Lower leg skin (tissue), 4 donors: ENCODE measurements at regions not wholly inside any gene's neighbourhood (a gene's known extent, or its start where the extent isn't known, plus 50 kb on each side); places are given as distances from the start of the nearest gene placed in this dataset.

Experiments used
- DNase-seq, 2 donors: peaks; one replicate each; pipeline ENCODE4 v3.0.0-alpha.2; 2019; ENCODE audit warnings: low spot score in 2 of 2
- H3K4me3 ChIP-seq: fragments of 200-600 bp; sonication (generic); 2 replicates; pipeline ENCODE4 v1.5.1; 2017; ENCODE audit warnings: mild to moderate bottlenecking, low read depth; ENCODE audit not compliant: poor library complexity, severe bottlenecking
- POLR2A ChIP-seq, 2 donors: fragments of 450-650 bp; IDR thresholded peaks; one replicate each; pipeline ENCODE4 v1.6.1; 2016 to 2017; ENCODE audit warnings: antibody characterized with exemption in 2 of 2, mild to moderate bottlenecking in 1 of 2, moderate library complexity in 1 of 2
- WGBS, 2 donors: methylation state at CpG; one replicate each; pipeline ENCODE4 v1.1.5; 2018; 5-methylcytosine and 5-hydroxymethylcytosine counted together
- intact Hi-C: fragments of 100-400 bp; cut with DNase I; formaldehyde crosslinking; loops from one replicate; pipeline ENCODE4 v1.15.0; 2023; ENCODE audit warnings: low total_unique reads
- TF ChIP-seq, protein P1 (sequence below), 3 donors: fragments of 450-650 bp; IDR thresholded peaks; one replicate each; pipeline ENCODE4 v1.5.1; 2016; ENCODE audit warnings: antibody characterized with exemption in 3 of 3, mild to moderate bottlenecking in 3 of 3, moderate library complexity in 2 of 3

DNA sequence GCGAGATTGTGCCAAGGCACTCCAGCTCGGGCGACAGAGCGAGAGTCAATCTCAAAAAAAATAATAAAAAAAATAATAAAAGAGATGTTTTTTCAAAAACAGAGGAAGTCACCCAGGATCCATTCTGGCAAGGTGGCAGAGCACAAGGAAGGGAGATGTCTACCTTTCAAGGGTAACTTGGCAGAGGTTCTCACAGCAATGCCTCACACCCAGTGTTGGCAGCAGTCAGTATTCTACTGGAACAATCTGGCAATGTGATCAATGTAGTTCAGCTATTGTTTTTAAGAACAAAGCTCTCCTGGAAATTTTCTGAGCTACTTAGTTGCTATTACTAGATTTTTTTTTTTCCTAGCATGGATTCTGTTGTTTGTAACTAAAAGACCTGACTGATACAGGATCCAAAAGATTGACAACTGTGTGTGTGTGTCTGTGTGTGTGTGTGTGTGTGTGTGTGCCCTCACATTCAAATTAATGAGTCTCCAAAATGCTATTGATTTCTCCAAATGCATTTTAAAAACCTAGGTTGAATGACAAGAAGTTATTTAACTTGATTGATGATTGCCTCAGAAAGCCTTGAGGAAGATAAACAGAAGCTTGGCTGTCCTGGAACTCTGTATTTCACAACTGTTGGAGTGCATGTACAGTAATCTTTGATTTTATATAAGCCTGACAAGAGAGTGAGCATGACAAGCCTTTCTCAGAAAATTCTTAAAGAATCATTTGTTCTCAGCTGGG lies 114.1 kb upstream of the RREB1 start:
- intact Hi-C loops, result no loop called here
- no peak overlapping the region for H3K4me3 ChIP-seq
- no peak for DNase-seq
- TF ChIP-seq, protein P1, sequence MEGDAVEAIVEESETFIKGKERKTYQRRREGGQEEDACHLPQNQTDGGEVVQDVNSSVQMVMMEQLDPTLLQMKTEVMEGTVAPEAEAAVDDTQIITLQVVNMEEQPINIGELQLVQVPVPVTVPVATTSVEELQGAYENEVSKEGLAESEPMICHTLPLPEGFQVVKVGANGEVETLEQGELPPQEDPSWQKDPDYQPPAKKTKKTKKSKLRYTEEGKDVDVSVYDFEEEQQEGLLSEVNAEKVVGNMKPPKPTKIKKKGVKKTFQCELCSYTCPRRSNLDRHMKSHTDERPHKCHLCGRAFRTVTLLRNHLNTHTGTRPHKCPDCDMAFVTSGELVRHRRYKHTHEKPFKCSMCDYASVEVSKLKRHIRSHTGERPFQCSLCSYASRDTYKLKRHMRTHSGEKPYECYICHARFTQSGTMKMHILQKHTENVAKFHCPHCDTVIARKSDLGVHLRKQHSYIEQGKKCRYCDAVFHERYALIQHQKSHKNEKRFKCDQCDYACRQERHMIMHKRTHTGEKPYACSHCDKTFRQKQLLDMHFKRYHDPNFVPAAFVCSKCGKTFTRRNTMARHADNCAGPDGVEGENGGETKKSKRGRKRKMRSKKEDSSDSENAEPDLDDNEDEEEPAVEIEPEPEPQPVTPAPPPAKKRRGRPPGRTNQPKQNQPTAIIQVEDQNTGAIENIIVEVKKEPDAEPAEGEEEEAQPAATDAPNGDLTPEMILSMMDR (IDR thresholded peaks at IDR 0.05), result no peak
- TF ChIP-seq POLR2A (IDR thresholded peaks at IDR 0.05), result no peak
- 91 to 95% methylated on average over 4 of the region's 4 CpGs for WGBS, 2 donors

DNA sequence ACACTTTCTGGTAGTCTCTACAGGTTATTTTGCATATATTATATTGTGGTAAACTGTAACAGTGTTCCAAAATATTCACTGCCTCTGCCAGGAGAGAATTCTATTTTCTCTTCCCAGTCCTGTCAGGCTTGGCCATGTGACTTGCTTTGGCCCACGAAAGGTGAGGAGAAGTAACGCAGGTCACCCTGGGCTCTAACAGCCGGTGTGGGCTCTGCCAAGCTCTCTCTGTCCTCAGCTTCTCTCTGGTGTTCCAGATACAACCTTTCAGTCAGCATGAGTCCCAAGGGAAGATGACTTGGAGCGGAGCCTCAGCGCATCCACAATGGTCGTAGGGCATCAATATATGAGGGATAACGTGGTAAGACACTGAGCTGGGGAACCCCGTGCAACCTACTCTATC lies 113.0 kb upstream of the RREB1 start:
- no peak overlapping the region for H3K4me3 ChIP-seq
- intact Hi-C loops, result no loop called here
- TF ChIP-seq POLR2A (IDR thresholded peaks at IDR 0.05), result no peak
- TF ChIP-seq, protein P1 (IDR thresholded peaks at IDR 0.05), result no peak
- 85 to 91% methylated on average over 8 of the region's 8 CpGs for WGBS, 2 donors
- no peak for DNase-seq

DNA sequence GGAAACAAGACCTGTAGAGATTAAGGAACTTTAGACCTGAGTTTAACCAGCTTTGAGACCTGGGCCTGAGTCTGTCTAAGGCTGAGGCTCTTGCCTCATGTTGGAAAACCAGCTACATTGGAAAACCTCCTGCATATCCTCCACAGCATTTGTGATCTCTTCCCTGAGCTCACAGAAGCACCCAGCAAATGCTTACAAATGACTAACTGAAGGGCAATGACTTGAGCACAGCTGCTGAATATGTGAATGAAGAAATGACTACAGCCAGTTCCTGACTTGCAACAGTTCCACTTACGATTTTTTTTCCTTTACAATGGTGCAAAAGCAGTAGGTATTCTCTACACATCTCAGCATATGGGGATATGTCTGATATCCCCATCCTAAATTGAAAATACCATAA lies 112.4 kb upstream of the RREB1 start:
- WGBS, 2 donors, result 92 to 100% methylated on average over 1 of the region's 1 CpG
- TF ChIP-seq, protein P1 (IDR thresholded peaks at IDR 0.05), result no peak
- TF ChIP-seq POLR2A (IDR thresholded peaks at IDR 0.05), result no peak
- DNase-seq, result no peak
- H3K4me3 ChIP-seq, result no peak overlapping the region
- intact Hi-C loops, result no loop called here

DNA sequence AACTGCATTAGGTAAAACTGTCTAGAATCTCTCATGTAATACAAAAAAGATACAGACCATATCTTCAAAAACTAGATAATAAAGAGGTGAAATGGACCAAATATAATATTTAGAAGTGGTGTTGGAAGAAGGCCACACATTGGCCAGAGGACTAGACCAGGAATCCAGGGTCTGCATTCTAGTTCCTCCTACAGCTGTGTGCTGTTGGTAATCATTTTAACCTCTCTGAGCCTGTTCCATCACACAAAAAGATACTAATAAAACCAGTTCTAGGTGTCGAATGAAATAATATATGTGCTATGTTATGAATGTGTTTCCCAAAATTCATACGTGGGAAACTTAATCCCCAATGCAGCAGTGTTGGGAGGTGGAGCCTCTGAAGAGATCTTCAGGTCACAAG lies 111.6 kb upstream of the RREB1 start:
- no peak for DNase-seq
- intact Hi-C loops, result no loop called here
- 78 to 100% methylated on average over 2 of the region's 2 CpGs for WGBS, 2 donors
- no peak for TF ChIP-seq POLR2A (IDR thresholded peaks at IDR 0.05)
- TF ChIP-seq, protein P1 (IDR thresholded peaks at IDR 0.05), result no peak
- no peak overlapping the region for H3K4me3 ChIP-seq

DNA sequence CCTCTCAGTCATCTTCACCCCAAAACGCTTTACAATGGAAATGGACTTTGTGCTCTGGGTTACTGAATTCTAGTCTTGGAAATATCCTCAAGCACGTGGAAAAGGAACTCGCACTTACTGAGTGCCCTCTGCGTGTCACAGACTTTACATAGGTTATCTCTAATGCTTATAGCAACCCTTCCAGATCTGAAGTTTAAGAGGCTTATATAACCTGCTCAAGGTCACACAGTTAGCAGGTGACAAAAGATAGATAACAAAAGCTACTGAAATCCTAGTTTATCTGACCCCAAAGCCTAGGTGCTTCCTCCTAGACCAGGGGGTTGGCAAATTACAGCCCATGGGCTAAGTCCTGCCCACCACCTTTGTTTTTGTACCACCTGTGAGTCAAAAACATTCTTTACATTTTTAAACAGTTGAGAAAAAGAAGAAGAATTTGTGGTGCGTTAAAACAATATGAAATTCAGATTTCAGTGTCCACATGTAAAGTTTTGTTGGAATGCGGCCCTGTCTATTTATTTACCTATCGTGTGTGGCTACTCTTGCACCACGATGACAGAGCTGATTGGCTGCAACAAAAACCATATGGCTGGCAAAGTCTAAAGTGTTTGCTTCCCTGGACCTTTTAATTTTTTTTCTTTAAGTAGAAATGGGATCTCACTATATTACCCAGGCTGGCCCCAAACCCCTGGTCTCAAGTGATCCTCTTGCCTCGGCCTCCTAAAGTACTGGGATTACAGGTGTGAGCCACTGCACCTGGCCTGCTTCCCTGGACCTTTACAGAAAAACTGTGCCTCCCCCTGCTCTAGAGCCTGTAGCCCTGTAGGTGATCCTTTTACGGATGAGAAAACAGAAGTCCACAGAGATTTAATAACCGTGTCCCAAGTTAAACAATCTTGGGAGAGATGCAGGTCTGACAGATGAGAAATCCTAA lies 110.2 kb upstream of the RREB1 start:
- intact Hi-C loops, result no loop called here
- no peak for TF ChIP-seq POLR2A (IDR thresholded peaks at IDR 0.05)
- TF ChIP-seq, protein P1 (IDR thresholded peaks at IDR 0.05), result no peak
- 85 to 90% methylated on average over 11 of the region's 11 CpGs for WGBS, 2 donors
- no peak overlapping the region for H3K4me3 ChIP-seq
- no peak for DNase-seq
